GM12878 (cell line): ENCODE measurements at regions not wholly inside any gene's neighbourhood (a gene's known extent, or its start where the extent isn't known, plus 50 kb on each side); places are given as distances from the start of the nearest gene placed in this dataset.

Experiments used
- ATAC-seq: fragments of 200-7000 bp; cut with Tn5 transposase; 3 replicates; pipeline ENCODE4 v1.9.1; 2020; ENCODE audit warnings: mild to moderate bottlenecking, moderate library complexity
- BruUV-seq: library from RNA; stranded (reverse); fragments of 400-500 nt; replicated peaks from 2 replicates; lab custom pipeline; 2021; lab: Mats Ljungman, UMichigan
- CTCF ChIA-PET: fragments of 300-600 bp; sonication (Branson Sonifier 250); formaldehyde crosslinking; extraction: SDS; loops from one replicate; lab custom pipeline; 2021; ENCODE audit warnings: inconsistent platforms; lab: Yijun Ruan, JAX
- POLR2A ChIA-PET: fragments of 350-600 bp; formaldehyde crosslinking; extraction: SDS; loops from one replicate; lab custom pipeline; 2021; ENCODE audit warnings: inconsistent platforms; lab: Charles Lee
- RAD21 ChIA-PET: fragments of 300-600 bp; sonication (Branson Sonifier 250); formaldehyde crosslinking; loops from one replicate; lab custom pipeline; 2023; ENCODE audit warnings: antibody characterized with exemption; ENCODE audit not compliant: unreplicated experiment; lab: Charles Lee
- SMC1A ChIA-PET: fragments of 300-600 bp; sonication (Branson Sonifier 250); formaldehyde crosslinking; loops from one replicate; lab custom pipeline; 2023; ENCODE audit not compliant: unreplicated experiment, uncharacterized antibody; lab: Charles Lee
- DNase-seq: peaks from one replicate; pipeline ENCODE4 v3.0.0-alpha.2; 2011; ENCODE audit warnings: low read depth, low spot score
- FAIRE-seq: peaks from 3 replicates; lab custom pipeline; 2011; peaks lifted over from hg19 to GRCh38; lab: Jason Lieb, UNC
- H2AFZ ChIP-seq: 2 replicates; pipeline ENCODE4 v1.6.0; 2011; ENCODE audit warnings: low read depth, low read length, control low read depth; ENCODE audit not compliant: control insufficient read depth
- H3K27ac ChIP-seq: 2 replicates; pipeline ENCODE4 v1.5.1; 2011; ENCODE audit warnings: control low read depth; ENCODE audit not compliant: control insufficient read depth, insufficient read depth
- H3K27me3 ChIP-seq, 2 experiments: replicated peaks in 1 of 2; 2 replicates each; pipeline versions ENCODE4 v1.6.0 to v1.6.1; 2011; ENCODE audit warnings: low read length in 1 of 2; ENCODE audit not compliant: control insufficient read depth in 2 of 2, insufficient read depth in 2 of 2
- H3K36me3 ChIP-seq, 2 experiments: 2 replicates each; pipeline ENCODE4 v1.5.1; 2011; ENCODE audit warnings: low read length in 1 of 2; ENCODE audit not compliant: control insufficient read depth in 2 of 2, insufficient read depth in 2 of 2
- H3K4me1 ChIP-seq: 2 replicates; pipeline ENCODE4 v1.6.1; 2011; ENCODE audit warnings: mild to moderate bottlenecking, low read length, moderate library complexity, mixed read lengths; ENCODE audit not compliant: control insufficient read depth, insufficient read depth
- H3K4me2 ChIP-seq: 2 replicates; pipeline ENCODE4 v1.6.0; 2011; ENCODE audit warnings: control low read depth; ENCODE audit not compliant: control insufficient read depth, insufficient read depth
- H3K4me3 ChIP-seq: fragments of 200-600 bp; sonication (generic); 2 replicates; pipeline ENCODE4 v1.5.1; 2016
- H3K79me2 ChIP-seq: 2 replicates; pipeline ENCODE4 v1.6.0; 2011; ENCODE audit warnings: low read length; ENCODE audit not compliant: control insufficient read depth, insufficient read depth
- H3K9ac ChIP-seq: 2 replicates; pipeline ENCODE4 v1.8.0; 2011; ENCODE audit warnings: low read length, control low read depth, mixed read lengths; ENCODE audit not compliant: control insufficient read depth, insufficient read depth
- H3K9me3 ChIP-seq: replicated peaks from 3 replicates; pipeline ENCODE4 v1.5.1; 2011; ENCODE audit warnings: mild to moderate bottlenecking, low read length; ENCODE audit not compliant: control insufficient read depth, insufficient read depth
- H4K20me1 ChIP-seq: 2 replicates; pipeline ENCODE4 v1.6.0; 2011; ENCODE audit not compliant: control insufficient read depth, insufficient read depth
- DPF2 ChIP-seq: fragments of 450-650 bp; IDR thresholded peaks from 2 replicates; pipeline ENCODE4 v1.6.1; 2017; ENCODE audit warnings: mild to moderate bottlenecking
- ESRRA ChIP-seq: IDR thresholded peaks from 2 replicates; pipeline ENCODE4 v1.6.1; 2012; ENCODE audit warnings: mild to moderate bottlenecking, low read length, improper control_type of control experiment
- IRF3 ChIP-seq: fragments of 450-650 bp; IDR thresholded peaks from 2 replicates; pipeline ENCODE4 v1.6.1; 2014; ENCODE audit warnings: mild to moderate bottlenecking
- JUNB ChIP-seq: IDR thresholded peaks from 2 replicates; pipeline ENCODE4 v1.6.1; 2016; ENCODE audit warnings: antibody characterized with exemption, mild to moderate bottlenecking
- MEF2A ChIP-seq: IDR thresholded peaks from 2 replicates; pipeline ENCODE4 v1.6.1; 2011; ENCODE audit warnings: low read depth, mild to moderate bottlenecking, low read length, moderate library complexity; ENCODE audit not compliant: insufficient read depth
- SMARCA5 ChIP-seq: fragments of 450-650 bp; IDR thresholded peaks from 2 replicates; pipeline ENCODE4 v1.6.1; 2017; ENCODE audit warnings: mild to moderate bottlenecking
- SRF ChIP-seq, 2 experiments: IDR thresholded peaks; 2 replicates each; pipeline ENCODE4 v1.6.1; 2011; ENCODE audit warnings: low read depth in 2 of 2, low read length in 2 of 2, mild to moderate bottlenecking in 1 of 2, moderate library complexity in 1 of 2
- SUPT20H ChIP-seq: IDR thresholded peaks from 2 replicates; pipeline ENCODE4 v1.6.1; 2011; ENCODE audit warnings: low read depth, mild to moderate bottlenecking, low read length, moderate library complexity, borderline replicate concordance; ENCODE audit not compliant: control insufficient read depth
- TAF1 ChIP-seq: IDR thresholded peaks from 2 replicates; pipeline ENCODE4 v1.6.1; 2011; ENCODE audit warnings: mild to moderate bottlenecking, low read depth, low read length, borderline replicate concordance
- ZNF274 ChIP-seq: IDR thresholded peaks from one replicate; pipeline ENCODE4 v1.8.0; 2011; ENCODE audit not compliant: insufficient read length, insufficient read depth
- ZSCAN29 ChIP-seq: fragments of 450-650 bp; IDR thresholded peaks from 2 replicates; pipeline ENCODE4 v1.6.1; 2017; ENCODE audit warnings: mild to moderate bottlenecking, moderate library complexity
- WGBS: methylation state at CpG from one replicate; pipeline ENCODE4 v1.1.6; 2016; ENCODE audit warnings: low lambda C conversion rate; ENCODE audit not compliant: insufficient replicate concordance, insufficient coverage; ENCODE audit errors: missing lambda C conversion rate; 5-methylcytosine and 5-hydroxymethylcytosine counted together
- in situ Hi-C: fragments of 300-500 bp; cut with MboI; formaldehyde crosslinking; loops from 9 replicates; pipeline ENCODE4 v1.14.3; 2018; ENCODE audit warnings: mixed read lengths
- intact Hi-C: fragments of 100-400 bp; cut with micrococcal nuclease; formaldehyde crosslinking; loops from one replicate; pipeline ENCODE4 v1.14.2; 2022; ENCODE audit not compliant: unreplicated experiment
- TF ChIP-seq, protein P1 (sequence below): fragments of 450-650 bp; IDR thresholded peaks from 2 replicates; pipeline ENCODE4 v1.6.1; 2017; ENCODE audit warnings: borderline replicate concordance
- TF ChIP-seq, protein P2 (sequence below): fragments of 450-650 bp; IDR thresholded peaks from 2 replicates; pipeline ENCODE4 v1.6.1; 2018; ENCODE audit warnings: borderline replicate concordance, mild to moderate bottlenecking; ENCODE audit not compliant: partially characterized antibody
- TF ChIP-seq, protein P3 (sequence below): fragments of 450-650 bp; formaldehyde crosslinking; IDR thresholded peaks from 2 replicates; pipeline ENCODE4 v1.4.0; 2020; ENCODE audit warnings: mild to moderate bottlenecking, moderate library complexity

- 5% methylated on average over 2 of the region's 2 CpGs for WGBS
Observed at GRCh38 chr6:21739241-21739640, 145.7 kb downstream of the SOX4 start.

More at GRCh38 chr6:21739241-21739640, 145.7 kb downstream of the SOX4 start:
- in situ Hi-C loops (no loop called here), intact Hi-C loops (no loop called here)
- Histone ChIP-seq H3K4me2 (no peak overlapping the region), H3K36me3 (no peaks in the 10 kb centered on the region), H3K4me3 (no peak overlapping the region), H3K9me3 (no peaks in the 10 kb centered on the region), H3K9ac (no peak overlapping the region), H2AFZ (no peak overlapping the region), H3K27me3 (no peaks in the 10 kb centered on the region), H3K4me1 (no peaks in the 10 kb centered on the region), H3K27ac (no peak overlapping the region), H4K20me1 (no peaks in the 10 kb centered on the region), H3K79me2 (no peaks in the 10 kb centered on the region)
- RAD21 ChIA-PET, result no interaction called here
- POLR2A ChIA-PET, result no interaction called here
- ATAC-seq (no peak), FAIRE-seq (no peak), DNase-seq (no peak)
- BruUV-seq, result no TSS peak
- SMC1A ChIA-PET, result interaction anchor here (0.9 to 1.1 kb wide), 3 partner anchors 13 to 20 kb away, joined by 3 to 5 read pairs (median 3); no protein-coding TSS in a partner anchor
- TF ChIP-seq SRF (IDR thresholded peaks at IDR 0.05; ENCODE audit: low read depth in 2 of 2, low read length in 2 of 2), result no peak
- no peak for TF ChIP-seq IRF3
- TF ChIP-seq ZNF274, result no peak
- no peak for TF ChIP-seq JUNB
- TF ChIP-seq SUPT20H, result no peak
- TF ChIP-seq TAF1, result no peak
- TF ChIP-seq, protein P1, sequence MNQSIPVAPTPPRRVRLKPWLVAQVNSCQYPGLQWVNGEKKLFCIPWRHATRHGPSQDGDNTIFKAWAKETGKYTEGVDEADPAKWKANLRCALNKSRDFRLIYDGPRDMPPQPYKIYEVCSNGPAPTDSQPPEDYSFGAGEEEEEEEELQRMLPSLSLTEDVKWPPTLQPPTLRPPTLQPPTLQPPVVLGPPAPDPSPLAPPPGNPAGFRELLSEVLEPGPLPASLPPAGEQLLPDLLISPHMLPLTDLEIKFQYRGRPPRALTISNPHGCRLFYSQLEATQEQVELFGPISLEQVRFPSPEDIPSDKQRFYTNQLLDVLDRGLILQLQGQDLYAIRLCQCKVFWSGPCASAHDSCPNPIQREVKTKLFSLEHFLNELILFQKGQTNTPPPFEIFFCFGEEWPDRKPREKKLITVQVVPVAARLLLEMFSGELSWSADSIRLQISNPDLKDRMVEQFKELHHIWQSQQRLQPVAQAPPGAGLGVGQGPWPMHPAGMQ, result no peak
- no peak for TF ChIP-seq ESRRA
- no peak for TF ChIP-seq SMARCA5
- TF ChIP-seq MEF2A, result no peak
- no peak for TF ChIP-seq ZSCAN29
- TF ChIP-seq DPF2, result no peak
- TF ChIP-seq, protein P2, sequence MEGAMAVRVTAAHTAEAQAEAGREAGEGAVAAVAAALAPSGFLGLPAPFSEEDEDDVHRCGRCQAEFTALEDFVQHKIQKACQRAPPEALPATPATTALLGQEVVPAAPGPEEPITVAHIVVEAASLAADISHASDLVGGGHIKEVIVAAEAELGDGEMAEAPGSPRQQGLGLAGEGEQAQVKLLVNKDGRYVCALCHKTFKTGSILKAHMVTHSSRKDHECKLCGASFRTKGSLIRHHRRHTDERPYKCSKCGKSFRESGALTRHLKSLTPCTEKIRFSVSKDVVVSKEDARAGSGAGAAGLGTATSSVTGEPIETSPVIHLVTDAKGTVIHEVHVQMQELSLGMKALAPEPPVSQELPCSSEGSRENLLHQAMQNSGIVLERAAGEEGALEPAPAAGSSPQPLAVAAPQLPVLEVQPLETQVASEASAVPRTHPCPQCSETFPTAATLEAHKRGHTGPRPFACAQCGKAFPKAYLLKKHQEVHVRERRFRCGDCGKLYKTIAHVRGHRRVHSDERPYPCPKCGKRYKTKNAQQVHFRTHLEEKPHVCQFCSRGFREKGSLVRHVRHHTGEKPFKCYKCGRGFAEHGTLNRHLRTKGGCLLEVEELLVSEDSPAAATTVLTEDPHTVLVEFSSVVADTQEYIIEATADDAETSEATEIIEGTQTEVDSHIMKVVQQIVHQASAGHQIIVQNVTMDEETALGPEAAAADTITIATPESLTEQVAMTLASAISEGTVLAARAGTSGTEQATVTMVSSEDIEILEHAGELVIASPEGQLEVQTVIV, result no peak
- TF ChIP-seq, protein P3, sequence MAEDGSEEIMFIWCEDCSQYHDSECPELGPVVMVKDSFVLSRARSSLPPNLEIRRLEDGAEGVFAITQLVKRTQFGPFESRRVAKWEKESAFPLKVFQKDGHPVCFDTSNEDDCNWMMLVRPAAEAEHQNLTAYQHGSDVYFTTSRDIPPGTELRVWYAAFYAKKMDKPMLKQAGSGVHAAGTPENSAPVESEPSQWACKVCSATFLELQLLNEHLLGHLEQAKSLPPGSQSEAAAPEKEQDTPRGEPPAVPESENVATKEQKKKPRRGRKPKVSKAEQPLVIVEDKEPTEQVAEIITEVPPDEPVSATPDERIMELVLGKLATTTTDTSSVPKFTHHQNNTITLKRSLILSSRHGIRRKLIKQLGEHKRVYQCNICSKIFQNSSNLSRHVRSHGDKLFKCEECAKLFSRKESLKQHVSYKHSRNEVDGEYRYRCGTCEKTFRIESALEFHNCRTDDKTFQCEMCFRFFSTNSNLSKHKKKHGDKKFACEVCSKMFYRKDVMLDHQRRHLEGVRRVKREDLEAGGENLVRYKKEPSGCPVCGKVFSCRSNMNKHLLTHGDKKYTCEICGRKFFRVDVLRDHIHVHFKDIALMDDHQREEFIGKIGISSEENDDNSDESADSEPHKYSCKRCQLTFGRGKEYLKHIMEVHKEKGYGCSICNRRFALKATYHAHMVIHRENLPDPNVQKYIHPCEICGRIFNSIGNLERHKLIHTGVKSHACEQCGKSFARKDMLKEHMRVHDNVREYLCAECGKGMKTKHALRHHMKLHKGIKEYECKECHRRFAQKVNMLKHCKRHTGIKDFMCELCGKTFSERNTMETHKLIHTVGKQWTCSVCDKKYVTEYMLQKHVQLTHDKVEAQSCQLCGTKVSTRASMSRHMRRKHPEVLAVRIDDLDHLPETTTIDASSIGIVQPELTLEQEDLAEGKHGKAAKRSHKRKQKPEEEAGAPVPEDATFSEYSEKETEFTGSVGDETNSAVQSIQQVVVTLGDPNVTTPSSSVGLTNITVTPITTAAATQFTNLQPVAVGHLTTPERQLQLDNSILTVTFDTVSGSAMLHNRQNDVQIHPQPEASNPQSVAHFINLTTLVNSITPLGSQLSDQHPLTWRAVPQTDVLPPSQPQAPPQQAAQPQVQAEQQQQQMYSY (CRISPR knock-in tag), result no peak
- CTCF ChIA-PET, result no interaction called here
